ENCODE measurements at regions not wholly inside any gene's neighbourhood (a gene's known extent, or its start where the extent isn't known, plus 50 kb on each side); places are given as distances from the start of the nearest gene placed in this dataset.
A peak's percentile ranks its signal among the peaks of the same experiment; 100 is the strongest.
"Not testable (repeated sequence)": the region's sequence is repeated elsewhere in the genome, so short reads cannot be mapped to it uniquely, and the experiment has no call there.

DNA sequence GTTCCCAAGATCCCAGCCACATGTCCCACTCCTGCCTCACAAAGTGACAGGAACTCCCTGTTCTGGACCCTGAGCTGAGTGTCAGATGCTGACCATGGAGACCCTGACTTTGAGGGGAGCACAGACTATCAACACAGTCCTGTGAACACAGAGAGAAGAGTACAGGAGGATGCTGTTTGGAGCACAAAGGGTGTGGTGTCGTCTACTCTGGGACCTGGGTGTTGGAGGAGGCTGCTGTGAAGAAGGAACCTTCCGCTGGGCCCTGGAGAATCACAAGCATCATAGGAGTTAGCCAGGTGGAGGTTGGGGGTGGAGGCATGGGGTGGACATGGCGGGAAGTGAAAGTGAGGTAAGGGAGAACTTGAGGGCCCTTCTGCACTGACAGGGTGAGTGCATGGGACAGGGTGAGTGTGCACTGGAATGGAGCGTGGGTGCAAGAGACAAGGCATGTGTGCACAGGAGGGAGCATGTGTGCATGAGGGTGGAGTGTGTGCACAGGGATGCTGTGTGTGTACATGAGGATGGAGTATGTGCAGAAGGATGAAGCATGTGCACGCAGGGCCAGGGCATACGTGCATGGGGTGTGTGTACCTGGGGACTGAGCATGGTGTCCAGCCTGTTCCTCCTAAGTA is 70.7 kb upstream of the ANTXRL start:
- DNase-seq (ENCODE audit: low spot score in 2 of 2) (no peak), ATAC-seq (replicated peaks; ENCODE audit: extremely low read depth, poor library complexity, severe bottlenecking) (no peak)
- no peaks in the 10 kb centered on the region for H3K27me3 Mint-ChIP-seq
- peak overlapping the region; percentile 58 for H3K27ac Mint-ChIP-seq (ENCODE audit: low read depth)
- H3K9me3 Mint-ChIP-seq, result no peaks in the 10 kb centered on the region
- no peak overlapping the region for H3K4me3 Mint-ChIP-seq
- H3K36me3 Mint-ChIP-seq (ENCODE audit: insufficient read depth), result peaks cover 11% of the 10 kb centered on the region
- H3K4me1 Mint-ChIP-seq, result peaks cover 37% of the 10 kb centered on the region

DNA sequence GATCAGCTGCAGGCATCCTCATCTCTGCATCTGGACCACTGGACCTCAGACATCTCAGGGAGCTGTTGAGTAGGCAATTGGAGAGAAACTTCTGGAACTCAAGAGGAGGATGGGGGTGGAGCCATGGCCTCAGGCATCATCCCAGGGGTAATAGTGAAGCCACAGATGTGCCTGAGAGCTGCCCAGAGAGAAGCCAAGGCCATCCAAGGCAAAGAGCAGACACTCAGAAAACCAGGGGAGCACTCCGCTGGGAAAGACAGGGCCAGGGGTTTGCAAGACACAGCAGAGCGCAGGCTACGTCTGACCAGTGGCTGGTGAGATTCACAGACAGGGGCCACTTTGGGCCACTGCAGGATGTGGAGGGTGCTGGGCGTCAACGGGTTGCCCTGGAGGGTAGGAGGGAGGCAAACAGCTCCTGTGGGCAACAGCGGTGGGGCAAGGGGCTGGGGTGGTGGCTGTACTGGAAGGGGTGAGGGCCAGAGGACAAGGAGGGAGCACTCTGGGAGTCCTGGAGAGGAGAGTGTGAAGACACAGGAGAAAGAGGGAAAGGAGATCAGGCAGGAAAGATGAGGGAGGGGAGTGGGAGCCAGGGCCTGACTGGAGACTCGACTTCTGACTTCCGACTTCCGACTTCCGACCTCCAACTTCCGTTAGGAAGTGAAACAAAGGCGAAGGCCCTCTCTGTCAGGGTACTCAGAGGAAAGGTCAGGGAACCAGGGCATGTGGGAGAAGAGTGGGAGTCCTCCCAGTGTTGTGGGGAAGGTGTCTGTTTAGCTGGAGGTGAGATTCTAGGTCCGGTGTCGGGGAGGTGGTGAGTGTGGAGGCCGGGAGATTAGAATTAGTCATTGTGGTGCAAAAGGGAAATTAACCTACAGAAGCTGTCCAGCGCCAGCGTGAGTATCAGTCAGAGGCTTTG is 69.7 kb upstream of the ANTXRL start:
- no peak for DNase-seq (ENCODE audit: low spot score in 2 of 2)
- ATAC-seq (replicated peaks; ENCODE audit: extremely low read depth, poor library complexity, severe bottlenecking), result no peak
- Mint-ChIP-seq H3K4me3 (peak overlapping the region; percentile 21), H3K27me3 (no peaks in the 10 kb centered on the region), H3K9me3 (no peaks in the 10 kb centered on the region), H3K4me1 (peaks cover 43% of the 10 kb centered on the region), H3K36me3 (ENCODE audit: insufficient read depth) (peaks cover 11% of the 10 kb centered on the region), H3K27ac (ENCODE audit: low read depth) (peak overlapping the region; percentile 58)

DNA sequence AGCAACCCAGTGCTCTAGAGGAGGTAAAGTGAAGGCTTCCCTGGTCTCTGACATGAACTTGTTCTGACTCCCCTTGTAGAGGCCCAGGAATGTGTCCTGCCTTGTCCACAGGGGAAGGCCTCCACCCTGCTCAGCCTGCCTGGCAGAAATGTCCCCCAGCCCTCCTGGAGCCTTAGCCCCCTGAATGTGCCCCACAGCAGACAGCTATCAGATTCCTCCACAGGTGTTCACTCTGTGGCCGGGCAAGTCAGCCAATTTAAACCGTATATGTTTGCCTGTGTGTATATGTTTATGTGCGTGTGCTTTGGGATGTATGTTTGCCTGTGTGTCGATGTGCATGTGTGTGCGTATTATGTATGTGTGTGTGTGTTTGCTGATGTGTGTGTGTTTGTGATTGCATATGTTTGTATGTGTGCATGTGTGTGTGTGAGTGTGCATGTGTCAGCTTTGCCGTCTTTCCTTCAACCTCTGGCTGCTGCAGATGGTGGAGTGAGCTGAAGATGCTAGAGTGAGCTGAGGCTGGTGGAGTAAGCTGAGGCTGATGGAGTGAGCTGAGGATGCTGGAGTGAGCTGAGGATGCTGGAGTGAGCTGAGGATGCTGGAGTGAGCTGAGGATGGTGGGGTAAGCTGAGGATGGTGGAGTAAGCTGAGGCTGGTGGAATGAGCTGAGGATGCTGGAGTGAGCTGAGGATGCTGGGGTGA is 68.9 kb upstream of the ANTXRL start:
- Mint-ChIP-seq H3K27ac (ENCODE audit: low read depth) (peak overlapping the region; percentile 61), H3K36me3 (ENCODE audit: insufficient read depth) (peaks cover 11% of the 10 kb centered on the region), H3K9me3 (no peaks in the 10 kb centered on the region), H3K4me3 (no peak overlapping the region), H3K27me3 (no peaks in the 10 kb centered on the region), H3K4me1 (peaks cover 43% of the 10 kb centered on the region)
- DNase-seq (ENCODE audit: low spot score in 2 of 2), result no peak
- ATAC-seq (replicated peaks; ENCODE audit: extremely low read depth, poor library complexity, severe bottlenecking), result no peak

DNA sequence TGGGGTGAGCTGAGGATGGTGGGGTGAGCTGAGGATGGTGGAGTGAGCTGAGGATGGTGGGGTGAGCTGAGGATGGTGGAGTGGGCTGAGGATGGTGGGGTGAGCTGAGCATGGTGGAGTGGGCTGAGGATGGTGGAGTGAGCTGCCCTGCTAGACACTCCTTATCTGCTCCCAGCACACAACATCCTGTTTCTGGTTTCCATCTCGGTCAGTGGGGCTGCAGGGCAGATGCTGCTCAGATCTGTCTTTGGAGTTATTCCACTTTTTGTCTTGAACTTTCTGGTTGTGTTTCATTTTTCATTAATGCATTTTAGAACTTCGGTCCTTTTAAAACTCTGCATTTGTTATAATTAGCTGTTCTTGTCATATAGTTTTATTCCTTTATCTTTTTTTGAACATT is 67.9 kb upstream of the ANTXRL start:
- Mint-ChIP-seq H3K9me3 (no peaks in the 10 kb centered on the region), H3K27me3 (no peaks in the 10 kb centered on the region), H3K4me1 (peaks cover 43% of the 10 kb centered on the region), H3K4me3 (no peak overlapping the region), H3K36me3 (ENCODE audit: insufficient read depth) (peaks cover 13% of the 10 kb centered on the region), H3K27ac (ENCODE audit: low read depth) (peak overlapping the region; percentile 80)
- ATAC-seq (replicated peaks; ENCODE audit: extremely low read depth, poor library complexity, severe bottlenecking) (no peak), DNase-seq (ENCODE audit: low spot score in 2 of 2) (no peak)

DNA sequence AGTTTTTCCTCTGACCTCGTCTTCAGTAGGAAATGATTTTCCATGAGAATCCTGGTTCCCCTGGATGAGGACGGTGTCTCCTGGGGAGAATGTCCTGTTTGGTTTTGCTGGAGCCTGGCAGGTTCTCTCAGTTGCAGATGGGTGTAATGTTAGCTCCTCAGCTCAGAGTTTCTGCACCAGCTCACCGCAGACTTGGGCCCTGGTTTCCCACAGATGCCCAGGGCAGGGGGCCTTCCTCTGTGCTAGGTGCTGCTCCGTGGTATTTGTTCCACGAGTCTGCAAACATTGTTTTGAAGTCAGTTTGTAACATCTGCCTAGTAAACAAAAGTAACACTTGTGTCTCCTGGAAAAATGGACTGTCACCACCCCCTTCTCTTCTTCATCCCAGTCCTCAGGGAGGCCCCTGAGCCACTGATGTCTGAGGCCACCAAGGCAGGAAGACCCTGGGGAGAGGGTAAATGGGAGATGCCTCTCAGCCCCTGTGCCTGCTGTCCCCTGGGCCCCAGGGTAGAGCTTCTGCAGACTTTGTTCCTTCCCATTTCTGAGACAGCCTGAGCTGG is 67.3 kb upstream of the ANTXRL start:
- not testable (repeated sequence) for DNase-seq (ENCODE audit: low spot score in 2 of 2); H3K9me3 Mint-ChIP-seq; H3K4me3 Mint-ChIP-seq; ATAC-seq (replicated peaks; ENCODE audit: extremely low read depth, poor library complexity, severe bottlenecking); H3K27me3 Mint-ChIP-seq
- H3K36me3 Mint-ChIP-seq (ENCODE audit: insufficient read depth), result peaks cover 15% of the 10 kb centered on the region
- H3K27ac Mint-ChIP-seq (ENCODE audit: low read depth), result peak overlapping the region; percentile 80
- H3K4me1 Mint-ChIP-seq, result peaks cover 43% of the 10 kb centered on the region

DNA sequence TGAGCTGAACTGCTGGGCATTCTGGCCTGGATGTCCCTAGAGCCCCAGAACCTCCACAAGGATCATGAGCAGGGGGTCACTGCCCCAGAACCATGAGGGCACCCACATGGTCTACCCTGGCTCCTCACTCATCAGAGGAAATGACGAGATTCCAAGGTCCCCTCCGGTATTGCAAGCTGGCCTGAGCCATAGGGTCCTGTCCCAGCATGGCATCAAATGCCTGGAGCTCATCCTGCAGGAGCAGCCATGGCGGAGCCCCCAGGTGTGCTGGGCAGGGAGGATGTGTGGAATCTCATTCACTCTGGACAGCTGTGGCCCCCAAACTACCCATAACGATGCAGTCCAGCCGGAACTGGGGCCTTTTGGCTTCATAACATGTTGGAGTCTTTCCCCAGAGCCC is 66.6 kb upstream of the ANTXRL start:
- peak overlapping the region; percentile 80 for H3K27ac Mint-ChIP-seq (ENCODE audit: low read depth)
- DNase-seq (ENCODE audit: low spot score in 2 of 2), result no peak

DNA sequence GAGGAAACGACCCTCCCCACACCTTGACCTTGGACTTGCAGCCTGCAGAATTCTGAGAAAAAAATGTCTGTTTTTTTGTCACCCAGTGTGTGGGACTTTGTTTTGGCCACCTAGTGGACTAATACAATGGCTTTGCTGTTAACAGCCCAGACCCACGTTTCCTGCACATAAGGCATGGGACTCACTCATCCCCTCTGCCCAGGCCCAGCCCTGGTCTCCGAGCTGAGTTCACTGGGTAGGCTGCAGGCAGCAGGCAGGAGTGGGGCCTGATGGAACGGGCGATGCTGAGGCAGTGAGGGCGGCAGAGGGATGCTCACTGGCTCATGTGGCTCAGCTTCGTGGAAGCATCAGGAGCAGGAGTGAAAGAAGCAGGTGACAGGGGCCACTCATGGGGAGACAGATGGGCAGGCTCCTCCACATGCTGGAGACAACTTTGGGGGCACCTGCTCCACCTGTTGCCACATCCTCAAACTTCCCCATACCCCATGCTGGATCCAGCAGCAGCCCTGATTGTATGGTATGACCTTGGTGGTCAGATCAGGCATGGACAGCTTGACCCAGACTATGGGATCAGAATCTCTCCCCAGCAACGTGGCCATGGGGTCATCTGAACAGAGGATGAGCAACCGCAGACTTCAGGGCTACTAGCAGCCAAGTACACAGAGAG is 65.8 kb upstream of the ANTXRL start:
- no peaks in the 10 kb centered on the region for H3K9me3 Mint-ChIP-seq
- no peak for DNase-seq (ENCODE audit: low spot score in 2 of 2)
- H3K36me3 Mint-ChIP-seq (ENCODE audit: insufficient read depth), result peaks cover 15% of the 10 kb centered on the region
- no peak overlapping the region for H3K27ac Mint-ChIP-seq (ENCODE audit: low read depth)
- no peak overlapping the region for H3K4me3 Mint-ChIP-seq
- no peak for ATAC-seq (replicated peaks; ENCODE audit: extremely low read depth, poor library complexity, severe bottlenecking)
- H3K27me3 Mint-ChIP-seq, result no peaks in the 10 kb centered on the region
- peaks cover 35% of the 10 kb centered on the region for H3K4me1 Mint-ChIP-seq

More for the DNA sequence above, 66.6 kb upstream of the ANTXRL start:
- Mint-ChIP-seq H3K9me3 (no peaks in the 10 kb centered on the region), H3K36me3 (ENCODE audit: insufficient read depth) (peaks cover 15% of the 10 kb centered on the region), H3K4me1 (peaks cover 42% of the 10 kb centered on the region), H3K27me3 (no peaks in the 10 kb centered on the region), H3K4me3 (no peak overlapping the region)
- ATAC-seq (replicated peaks; ENCODE audit: extremely low read depth, poor library complexity, severe bottlenecking), result no peak

DNA sequence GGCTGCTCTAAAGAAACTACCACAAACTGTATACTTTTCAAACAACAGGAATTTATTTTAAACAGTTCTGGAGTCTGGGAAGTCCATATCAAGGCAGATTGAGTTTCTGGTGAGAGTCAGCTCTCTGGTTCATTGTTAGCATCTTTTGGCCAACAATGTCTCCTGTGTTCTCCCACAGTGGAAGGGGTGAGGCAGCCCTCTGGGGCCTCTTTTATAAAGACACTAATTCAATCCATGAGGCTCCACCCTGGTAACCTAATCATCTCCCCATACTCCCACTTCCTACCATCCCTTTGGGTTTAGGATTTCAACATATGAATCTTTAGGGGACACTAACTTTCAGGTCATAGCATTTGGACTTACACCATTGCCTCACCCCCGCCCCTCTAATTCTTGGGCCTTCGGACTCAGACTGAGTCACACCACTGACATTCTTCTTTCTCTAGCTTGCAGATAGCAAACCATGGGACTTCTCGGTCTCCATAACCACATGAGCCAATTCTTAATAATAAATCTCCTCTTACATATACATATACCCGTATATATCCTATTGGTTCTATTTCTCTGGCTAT is 64.3 kb upstream of the ANTXRL start:
- Mint-ChIP-seq H3K36me3 (ENCODE audit: insufficient read depth) (peaks cover 17% of the 10 kb centered on the region), H3K4me3 (no peak overlapping the region), H3K27ac (ENCODE audit: low read depth) (peak overlapping the region; percentile 39), H3K9me3 (no peaks in the 10 kb centered on the region), H3K4me1 (peaks cover 21% of the 10 kb centered on the region), H3K27me3 (no peaks in the 10 kb centered on the region)
- ATAC-seq (replicated peaks; ENCODE audit: extremely low read depth, poor library complexity, severe bottlenecking) (no peak), DNase-seq (ENCODE audit: low spot score in 2 of 2) (no peak)

DNA sequence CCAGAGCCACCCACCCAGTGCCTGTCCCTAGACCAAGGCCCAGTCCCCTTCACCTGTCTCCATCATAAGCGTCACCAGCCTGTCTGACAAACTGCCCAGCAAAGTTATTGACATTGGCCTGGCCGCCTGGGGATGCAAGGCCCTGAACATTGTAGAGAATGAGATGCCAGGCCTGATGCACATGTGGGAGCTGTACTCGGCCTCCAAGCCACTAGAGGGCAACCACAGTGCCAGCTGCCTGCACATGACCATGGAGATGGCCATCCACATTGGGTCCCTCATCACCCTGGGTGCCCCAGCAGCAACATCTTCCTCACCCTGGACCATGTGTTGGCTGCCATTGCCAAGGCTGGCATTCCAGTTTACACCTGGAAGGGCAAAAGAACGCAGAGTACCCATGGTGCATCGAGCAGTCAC is 63.7 kb upstream of the ANTXRL start:
- Mint-ChIP-seq H3K9me3 (no peaks in the 10 kb centered on the region), H3K36me3 (ENCODE audit: insufficient read depth) (peaks cover 15% of the 10 kb centered on the region), H3K27me3 (no peaks in the 10 kb centered on the region), H3K4me1 (peaks cover 18% of the 10 kb centered on the region), H3K4me3 (no peak overlapping the region), H3K27ac (ENCODE audit: low read depth) (peak overlapping the region; percentile 39)
- no peak for DNase-seq (ENCODE audit: low spot score in 2 of 2)
- ATAC-seq (replicated peaks; ENCODE audit: extremely low read depth, poor library complexity, severe bottlenecking), result no peak

DNA sequence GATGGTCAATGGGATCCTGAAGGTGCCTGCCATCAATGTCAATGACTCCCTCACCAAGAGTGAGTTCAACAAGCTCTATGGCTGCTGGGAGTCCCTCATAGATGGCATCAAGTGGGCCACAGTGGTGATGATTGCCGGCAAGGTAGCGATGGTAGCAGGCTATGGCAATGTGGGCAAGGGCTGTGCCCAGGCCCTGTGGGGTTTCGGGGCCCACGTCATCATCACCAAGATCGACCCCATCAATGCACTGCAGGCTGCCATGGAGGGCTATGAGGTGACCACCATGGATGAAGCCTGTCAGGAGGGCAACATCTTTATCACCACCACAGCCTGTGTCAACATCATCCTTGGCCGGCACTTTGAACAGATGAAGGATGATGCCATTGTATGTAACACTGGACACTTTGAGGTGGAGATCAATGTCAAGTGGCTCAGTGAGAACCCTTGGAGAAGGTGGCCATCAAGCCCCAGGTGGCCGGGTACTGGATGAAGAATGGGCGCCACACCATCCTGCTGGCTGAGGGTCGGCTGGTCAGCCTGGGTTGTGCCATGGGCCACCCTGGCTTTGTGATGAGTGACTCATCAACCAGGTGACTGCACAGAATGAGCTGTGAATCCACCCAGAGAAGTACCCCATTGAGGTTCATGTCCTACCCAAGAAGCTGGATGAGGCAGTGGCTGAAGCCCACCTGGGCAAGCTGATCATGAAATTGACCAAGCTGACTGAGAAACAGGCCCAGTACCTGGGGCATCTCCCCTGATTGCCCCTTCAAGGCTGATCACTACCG is 63.0 kb upstream of the ANTXRL start:
- H3K27ac Mint-ChIP-seq (ENCODE audit: low read depth), result no peak overlapping the region
- H3K27me3 Mint-ChIP-seq, result no peaks in the 10 kb centered on the region
- H3K36me3 Mint-ChIP-seq (ENCODE audit: insufficient read depth), result peaks cover 14% of the 10 kb centered on the region
- H3K4me1 Mint-ChIP-seq, result peaks cover 16% of the 10 kb centered on the region
- H3K4me3 Mint-ChIP-seq, result no peak overlapping the region
- no peak for ATAC-seq (replicated peaks; ENCODE audit: extremely low read depth, poor library complexity, severe bottlenecking)
- DNase-seq (ENCODE audit: low spot score in 2 of 2), result no peak
- H3K9me3 Mint-ChIP-seq, result no peaks in the 10 kb centered on the region

DNA sequence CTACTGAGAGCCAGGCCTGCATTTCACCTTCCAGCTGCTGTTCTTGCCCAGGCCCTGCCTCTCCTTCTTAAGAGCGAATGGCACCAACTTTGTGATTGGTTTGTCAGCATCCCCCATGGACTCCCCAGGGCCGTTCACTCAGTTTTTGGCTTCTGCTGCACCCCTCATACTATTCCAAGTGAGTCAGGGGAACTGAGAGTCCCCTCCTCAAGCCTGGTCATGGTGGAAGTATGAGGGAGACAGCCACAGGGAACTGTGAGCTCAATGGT is 62.4 kb upstream of the ANTXRL start:
- no peak for DNase-seq (ENCODE audit: low spot score in 2 of 2)
- Mint-ChIP-seq H3K36me3 (ENCODE audit: insufficient read depth) (peaks cover 12% of the 10 kb centered on the region), H3K4me3 (no peak overlapping the region), H3K27ac (ENCODE audit: low read depth) (no peak overlapping the region), H3K9me3 (no peaks in the 10 kb centered on the region), H3K4me1 (peaks cover 16% of the 10 kb centered on the region), H3K27me3 (no peaks in the 10 kb centered on the region)
- ATAC-seq (replicated peaks; ENCODE audit: extremely low read depth, poor library complexity, severe bottlenecking), result no peak
